ENCODE measurements at regions not wholly inside any gene's neighbourhood (a gene's known extent, or its start where the extent isn't known, plus 50 kb on each side); places are given as distances from the start of the nearest gene placed in this dataset.
A peak's percentile ranks its signal among the peaks of the same experiment; 100 is the strongest.
"Not testable (repeated sequence)": the region's sequence is repeated elsewhere in the genome, so short reads cannot be mapped to it uniquely, and the experiment has no call there.

GRCh38 chr1:55789466-55789865, 574.3 kb upstream of the USP24 start:
- peaks cover 0 to 2% of the 10 kb centered on the region in 2 donors for H3K9me3 ChIP-seq (replicated peaks in 1 of 2; ENCODE audit: control insufficient read depth in 2 of 2, insufficient read depth in 1 of 2, low read depth in 1 of 2, low read length in 2 of 2)
- no peaks in the 10 kb centered on the region for H3K36me3 ChIP-seq (replicated peaks in 1 of 2; ENCODE audit: control insufficient read depth in 2 of 2, insufficient read depth in 2 of 2, low read length in 2 of 2)
- no peak overlapping the region for H3K4me2 ChIP-seq (ENCODE audit: insufficient read depth, low read length, poor library complexity, severe bottlenecking)
- no peak overlapping the region for H2BK12ac ChIP-seq (ENCODE audit: low read length)
- no peaks in the 10 kb centered on the region for H3K27me3 ChIP-seq (ENCODE audit: control insufficient read depth in 3 of 3, insufficient read depth in 3 of 3, low read depth in 1 of 3, low read length in 3 of 3)
- H3K18ac ChIP-seq (ENCODE audit: low read length), result no peak overlapping the region
- no peak overlapping the region for H3K9ac ChIP-seq (ENCODE audit: low read depth, low read length, poor library complexity)
- no peak overlapping the region for H3K4me3 ChIP-seq (ENCODE audit: low read length in 2 of 2)
- no peak overlapping the region for H4K8ac ChIP-seq (ENCODE audit: low read depth, low read length)
- H3K79me1 ChIP-seq (ENCODE audit: low read depth, low read length), result no peaks in the 10 kb centered on the region
- no peak overlapping the region for H3K4ac ChIP-seq (ENCODE audit: low read length)
- DNase-seq (ENCODE audit: low spot score), result no peak
- H2AFZ ChIP-seq (ENCODE audit: low read length), result no peak overlapping the region
- H3K4me1 ChIP-seq (ENCODE audit: control insufficient read depth in 2 of 2, insufficient read depth in 1 of 2, low read depth in 1 of 2, low read length in 2 of 2), result peaks cover 0 to 5% of the 10 kb centered on the region in 2 donors
- WGBS, 2 donors (ENCODE audit: extremely low coverage in 2 of 2, insufficient read length in 2 of 2, insufficient replicate concordance in 1 of 2), result no CpG with 5 or more reads among the region's 1 CpG
- no peak overlapping the region for H2BK15ac ChIP-seq (ENCODE audit: low read length)
- no peak overlapping the region for H3K27ac ChIP-seq (replicated peaks; ENCODE audit: low read length)
- H3K23ac ChIP-seq (ENCODE audit: low read depth, low read length, poor library complexity), result no peak overlapping the region
- H2AK5ac ChIP-seq (ENCODE audit: low read depth, low read length), result no peak overlapping the region
- H2BK120ac ChIP-seq (ENCODE audit: low read depth, low read length), result no peak overlapping the region
- no peak overlapping the region for H4K91ac ChIP-seq (ENCODE audit: low read depth, low read length, poor library complexity)
- H3K14ac ChIP-seq (ENCODE audit: low read length), result no peak overlapping the region
- H2BK5ac ChIP-seq (ENCODE audit: low read length), result no peak overlapping the region

GRCh38 chr1:55786396-55786795, 571.2 kb upstream of the USP24 start:
- peak; percentile 24 for DNase-seq (ENCODE audit: low spot score)
- peak overlapping the region; percentile 65 for H3K27ac ChIP-seq (replicated peaks; ENCODE audit: low read length)
- no peak overlapping the region for H3K14ac ChIP-seq (ENCODE audit: low read length)

DNA sequence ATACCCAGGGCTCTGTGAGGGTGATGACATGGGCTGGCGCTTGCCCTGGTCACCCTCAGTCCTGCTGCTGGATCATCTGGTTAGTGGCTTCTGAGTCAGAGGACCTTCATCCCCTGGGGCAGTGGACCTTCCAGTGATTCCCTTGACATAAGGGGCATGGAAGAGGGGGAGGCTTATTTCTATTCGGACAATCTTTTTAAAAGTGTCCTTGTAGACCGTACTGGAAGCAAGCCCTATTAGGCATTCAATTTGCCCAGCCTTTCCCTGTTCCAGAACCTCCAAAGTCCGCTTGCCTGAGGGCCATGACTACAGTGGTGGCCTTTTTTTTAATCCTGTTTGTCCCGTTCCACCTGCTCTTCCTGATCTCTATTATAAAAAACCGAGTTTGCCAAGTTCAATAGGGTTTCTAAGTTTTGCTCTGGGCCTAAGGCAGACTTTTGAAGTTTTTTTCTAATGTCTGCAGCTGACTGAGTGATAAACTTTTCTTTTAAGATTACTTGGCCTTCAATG, 569.8 kb upstream of the USP24 start:
- not testable (repeated sequence) for H2BK5ac ChIP-seq (ENCODE audit: low read length); DNase-seq (ENCODE audit: low spot score); H2AFZ ChIP-seq (ENCODE audit: low read length); H2BK120ac ChIP-seq (ENCODE audit: low read depth, low read length); H3K4me1 ChIP-seq (ENCODE audit: control insufficient read depth in 2 of 2, insufficient read depth in 1 of 2, low read depth in 1 of 2, low read length in 2 of 2); H3K4me2 ChIP-seq (ENCODE audit: insufficient read depth, low read length, poor library complexity, severe bottlenecking); H3K4ac ChIP-seq (ENCODE audit: low read length); H3K9me3 ChIP-seq (replicated peaks in 1 of 2; ENCODE audit: control insufficient read depth in 2 of 2, insufficient read depth in 1 of 2, low read depth in 1 of 2, low read length in 2 of 2); H3K14ac ChIP-seq (ENCODE audit: low read length); H3K36me3 ChIP-seq (replicated peaks in 1 of 2; ENCODE audit: control insufficient read depth in 2 of 2, insufficient read depth in 2 of 2, low read length in 2 of 2); H3K9ac ChIP-seq (ENCODE audit: low read depth, low read length, poor library complexity); H2BK12ac ChIP-seq (ENCODE audit: low read length); H3K4me3 ChIP-seq (ENCODE audit: low read length in 2 of 2); H3K27me3 ChIP-seq (ENCODE audit: control insufficient read depth in 3 of 3, insufficient read depth in 3 of 3, low read depth in 1 of 3, low read length in 3 of 3); H2AK5ac ChIP-seq (ENCODE audit: low read depth, low read length); H2BK15ac ChIP-seq (ENCODE audit: low read length); H3K79me1 ChIP-seq (ENCODE audit: low read depth, low read length); H4K8ac ChIP-seq (ENCODE audit: low read depth, low read length); H3K18ac ChIP-seq (ENCODE audit: low read length); H3K27ac ChIP-seq (replicated peaks; ENCODE audit: low read length); H3K23ac ChIP-seq (ENCODE audit: low read depth, low read length, poor library complexity); H4K91ac ChIP-seq (ENCODE audit: low read depth, low read length, poor library complexity)
- WGBS, 2 donors (ENCODE audit: extremely low coverage in 2 of 2, insufficient read length in 2 of 2, insufficient replicate concordance in 1 of 2), result no CpG with 5 or more reads among the region's 6 CpGs

More at GRCh38 chr1:55786396-55786795, 571.2 kb upstream of the USP24 start:
- no peak overlapping the region for H3K4me3 ChIP-seq (ENCODE audit: low read length in 2 of 2)
- no peak overlapping the region for H2BK12ac ChIP-seq (ENCODE audit: low read length)
- H2BK5ac ChIP-seq (ENCODE audit: low read length), result no peak overlapping the region
- WGBS, 2 donors (ENCODE audit: extremely low coverage in 2 of 2, insufficient read length in 2 of 2, insufficient replicate concordance in 1 of 2), result no CpG with 5 or more reads among the region's 4 CpGs
- no peaks in the 10 kb centered on the region for H3K27me3 ChIP-seq (ENCODE audit: control insufficient read depth in 3 of 3, insufficient read depth in 3 of 3, low read depth in 1 of 3, low read length in 3 of 3)
- no peaks in the 10 kb centered on the region for H3K36me3 ChIP-seq (replicated peaks in 1 of 2; ENCODE audit: control insufficient read depth in 2 of 2, insufficient read depth in 2 of 2, low read length in 2 of 2)
- H2BK15ac ChIP-seq (ENCODE audit: low read length), result no peak overlapping the region
- no peak overlapping the region for H2AK5ac ChIP-seq (ENCODE audit: low read depth, low read length)
- H4K8ac ChIP-seq (ENCODE audit: low read depth, low read length), result no peak overlapping the region
- no peak overlapping the region for H2AFZ ChIP-seq (ENCODE audit: low read length)
- H3K23ac ChIP-seq (ENCODE audit: low read depth, low read length, poor library complexity), result no peak overlapping the region
- H3K9me3 ChIP-seq (replicated peaks in 1 of 2; ENCODE audit: control insufficient read depth in 2 of 2, insufficient read depth in 1 of 2, low read depth in 1 of 2, low read length in 2 of 2), result no peaks in the 10 kb centered on the region
- no peak overlapping the region for H4K91ac ChIP-seq (ENCODE audit: low read depth, low read length, poor library complexity)
- no peak overlapping the region for H3K9ac ChIP-seq (ENCODE audit: low read depth, low read length, poor library complexity)
- no peak overlapping the region for H3K18ac ChIP-seq (ENCODE audit: low read length)
- no peaks in the 10 kb centered on the region for H3K79me1 ChIP-seq (ENCODE audit: low read depth, low read length)
- H3K4me2 ChIP-seq (ENCODE audit: insufficient read depth, low read length, poor library complexity, severe bottlenecking), result no peak overlapping the region
- no peak overlapping the region for H3K4ac ChIP-seq (ENCODE audit: low read length)
- no peak overlapping the region for H2BK120ac ChIP-seq (ENCODE audit: low read depth, low read length)
- H3K4me1 ChIP-seq (ENCODE audit: control insufficient read depth in 2 of 2, insufficient read depth in 1 of 2, low read depth in 1 of 2, low read length in 2 of 2), result peaks cover 0 to 5% of the 10 kb centered on the region in 2 donors

DNA sequence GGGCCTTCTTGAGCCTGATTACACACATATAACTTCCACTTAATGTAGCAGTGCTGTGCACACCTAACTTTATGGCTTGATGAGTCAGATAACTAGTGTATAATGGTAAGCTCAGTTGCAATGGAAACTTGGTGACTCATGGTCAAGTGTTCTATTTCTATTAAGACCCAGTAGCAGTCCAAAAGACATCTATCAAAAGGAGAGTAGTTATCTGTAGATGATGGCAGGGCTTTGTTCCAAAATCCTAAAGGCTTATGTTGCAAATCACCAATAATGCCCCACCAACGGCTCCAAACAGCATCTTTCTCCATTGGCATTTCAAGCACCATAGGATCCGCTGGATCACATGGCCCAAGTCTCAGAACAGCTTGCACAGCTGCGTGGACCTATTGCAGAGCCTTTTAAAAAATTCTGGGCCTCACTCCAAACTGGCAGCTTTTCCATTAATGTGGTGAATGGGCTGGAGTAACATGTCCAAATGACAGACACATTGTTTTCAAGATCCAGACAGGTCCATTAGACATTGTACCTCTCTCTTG, 566.8 kb upstream of the USP24 start:
- H3K4ac ChIP-seq (ENCODE audit: low read length), result no peak overlapping the region
- whole genome bisulfite sequencing, 2 donors (ENCODE audit: extremely low coverage in 2 of 2, insufficient read length in 2 of 2, insufficient replicate concordance in 1 of 2), result no CpG with 5 or more reads among the region's 3 CpGs
- H3K79me1 ChIP-seq (ENCODE audit: low read depth, low read length), result no peaks in the 10 kb centered on the region
- H3K4me1 ChIP-seq (ENCODE audit: control insufficient read depth in 2 of 2, insufficient read depth in 1 of 2, low read depth in 1 of 2, low read length in 2 of 2), result peaks cover 0 to 5% of the 10 kb centered on the region in 2 donors
- no peak overlapping the region for H2BK12ac ChIP-seq (ENCODE audit: low read length)
- no peak overlapping the region for H2BK15ac ChIP-seq (ENCODE audit: low read length)
- H2BK5ac ChIP-seq (ENCODE audit: low read length), result no peak overlapping the region
- H3K4me3 ChIP-seq (ENCODE audit: low read length in 2 of 2), result no peak overlapping the region
- H3K4me2 ChIP-seq (ENCODE audit: insufficient read depth, low read length, poor library complexity, severe bottlenecking), result no peak overlapping the region
- no peak overlapping the region for H3K9ac ChIP-seq (ENCODE audit: low read depth, low read length, poor library complexity)
- no peak overlapping the region for H4K8ac ChIP-seq (ENCODE audit: low read depth, low read length)
- no peak overlapping the region for H3K14ac ChIP-seq (ENCODE audit: low read length)
- no peaks in the 10 kb centered on the region for H3K9me3 ChIP-seq (replicated peaks in 1 of 2; ENCODE audit: control insufficient read depth in 2 of 2, insufficient read depth in 1 of 2, low read depth in 1 of 2, low read length in 2 of 2)
- no peak for DNase-seq (ENCODE audit: low spot score)
- H3K27me3 ChIP-seq (ENCODE audit: control insufficient read depth in 3 of 3, insufficient read depth in 3 of 3, low read depth in 1 of 3, low read length in 3 of 3), result no peaks in the 10 kb centered on the region
- no peaks in the 10 kb centered on the region for H3K36me3 ChIP-seq (replicated peaks in 1 of 2; ENCODE audit: control insufficient read depth in 2 of 2, insufficient read depth in 2 of 2, low read length in 2 of 2)
- H3K18ac ChIP-seq (ENCODE audit: low read length), result no peak overlapping the region
- no peak overlapping the region for H3K27ac ChIP-seq (replicated peaks; ENCODE audit: low read length)
- H2AK5ac ChIP-seq (ENCODE audit: low read depth, low read length), result no peak overlapping the region
- H4K91ac ChIP-seq (ENCODE audit: low read depth, low read length, poor library complexity), result no peak overlapping the region
- H3K23ac ChIP-seq (ENCODE audit: low read depth, low read length, poor library complexity), result no peak overlapping the region
- H2AFZ ChIP-seq (ENCODE audit: low read length), result no peak overlapping the region
- no peak overlapping the region for H2BK120ac ChIP-seq (ENCODE audit: low read depth, low read length)

Measured in neuronal stem cell (in vitro differentiated cells).